Peyer's patch (tissue), 4 donors: ENCODE measurements at regions not wholly inside any gene's neighbourhood (a gene's known extent, or its start where the extent isn't known, plus 50 kb on each side); places are given as distances from the start of the nearest gene placed in this dataset.

ENCODE experiments used
- DNase-seq, 3 donors: peaks; one replicate each; pipeline ENCODE4 v3.0.0-alpha.2; 2017 to 2019
- H3K27ac ChIP-seq, 4 donors: fragments of 200-600 bp; sonication (generic); one replicate each; pipeline ENCODE4 v1.5.1; 2016 to 2019
- H3K27me3 ChIP-seq, 2 donors: fragments of 200-600 bp; sonication (generic); one replicate each; pipeline ENCODE4 v1.5.1; 2019
- H3K36me3 ChIP-seq, 3 donors: fragments of 200-600 bp; sonication (generic); one replicate each; pipeline ENCODE4 v1.5.1; 2016 to 2019
- H3K4me1 ChIP-seq, 4 donors: fragments of 200-600 bp; sonication (generic); one replicate each; pipeline ENCODE4 v1.5.1; 2016 to 2019
- H3K4me3 ChIP-seq, 4 donors: fragments of 200-600 bp; sonication (generic); 1 replicate in 3 of 4; 2 replicates in 1 of 4; pipeline ENCODE4 v1.5.1; 2016 to 2019; ENCODE audit warnings: mild to moderate bottlenecking in 1 of 4
- H3K9me3 ChIP-seq, 4 donors: fragments of 200-600 bp; sonication (generic); one replicate each; pipeline ENCODE4 v1.5.1; 2016 to 2019; ENCODE audit warnings: mild to moderate bottlenecking in 1 of 4
- POLR2A ChIP-seq, 2 donors: fragments of 450-650 bp; IDR thresholded peaks; one replicate each; pipeline ENCODE4 v1.5.1; 2017; ENCODE audit warnings: antibody characterized with exemption in 2 of 2, mild to moderate bottlenecking in 2 of 2, moderate library complexity in 2 of 2
- TF ChIP-seq, protein P1 (sequence below), 6 experiments: fragments of 450-650 bp in 4 of 6; fragments of 200-600 bp in 2 of 6; sonication (generic) in 1 of 6; IDR thresholded peaks; one replicate each; pipeline ENCODE4 v1.5.1; 2017 to 2019; ENCODE audit warnings: antibody characterized with exemption in 6 of 6, mild to moderate bottlenecking in 3 of 6, moderate library complexity in 1 of 6

DNA sequence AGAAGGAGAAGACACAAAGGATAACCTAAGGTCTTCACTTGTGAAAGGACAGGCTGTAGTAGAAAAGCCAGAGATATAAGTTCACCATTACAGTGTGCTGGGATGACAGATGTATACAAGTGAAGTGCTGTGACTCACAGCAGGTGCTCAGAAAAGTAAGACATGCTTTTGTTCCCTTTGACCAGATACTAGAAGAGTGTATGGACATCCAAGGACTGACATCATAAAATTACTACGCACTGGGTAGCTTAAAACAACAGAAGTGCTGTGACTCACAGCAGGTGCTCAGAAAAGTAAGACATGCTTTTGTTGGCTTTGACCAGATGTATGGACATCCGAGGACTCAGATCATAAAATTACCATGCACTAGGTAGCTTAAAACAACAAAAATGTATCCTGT is 61.6 kb upstream of the BTC start:
- Histone ChIP-seq H3K27ac (no peak overlapping the region), H3K36me3 (no peaks in the 10 kb centered on the region), H3K9me3 (no peaks in the 10 kb centered on the region), H3K27me3 (no peaks in the 10 kb centered on the region), H3K4me3 (no peak overlapping the region), H3K4me1 (no peaks in the 10 kb centered on the region)
- no peak for DNase-seq
- TF ChIP-seq POLR2A (IDR thresholded peaks at IDR 0.05) = no peak
- TF ChIP-seq, protein P1, sequence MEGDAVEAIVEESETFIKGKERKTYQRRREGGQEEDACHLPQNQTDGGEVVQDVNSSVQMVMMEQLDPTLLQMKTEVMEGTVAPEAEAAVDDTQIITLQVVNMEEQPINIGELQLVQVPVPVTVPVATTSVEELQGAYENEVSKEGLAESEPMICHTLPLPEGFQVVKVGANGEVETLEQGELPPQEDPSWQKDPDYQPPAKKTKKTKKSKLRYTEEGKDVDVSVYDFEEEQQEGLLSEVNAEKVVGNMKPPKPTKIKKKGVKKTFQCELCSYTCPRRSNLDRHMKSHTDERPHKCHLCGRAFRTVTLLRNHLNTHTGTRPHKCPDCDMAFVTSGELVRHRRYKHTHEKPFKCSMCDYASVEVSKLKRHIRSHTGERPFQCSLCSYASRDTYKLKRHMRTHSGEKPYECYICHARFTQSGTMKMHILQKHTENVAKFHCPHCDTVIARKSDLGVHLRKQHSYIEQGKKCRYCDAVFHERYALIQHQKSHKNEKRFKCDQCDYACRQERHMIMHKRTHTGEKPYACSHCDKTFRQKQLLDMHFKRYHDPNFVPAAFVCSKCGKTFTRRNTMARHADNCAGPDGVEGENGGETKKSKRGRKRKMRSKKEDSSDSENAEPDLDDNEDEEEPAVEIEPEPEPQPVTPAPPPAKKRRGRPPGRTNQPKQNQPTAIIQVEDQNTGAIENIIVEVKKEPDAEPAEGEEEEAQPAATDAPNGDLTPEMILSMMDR (IDR thresholded peaks at IDR 0.05) = no peak

DNA sequence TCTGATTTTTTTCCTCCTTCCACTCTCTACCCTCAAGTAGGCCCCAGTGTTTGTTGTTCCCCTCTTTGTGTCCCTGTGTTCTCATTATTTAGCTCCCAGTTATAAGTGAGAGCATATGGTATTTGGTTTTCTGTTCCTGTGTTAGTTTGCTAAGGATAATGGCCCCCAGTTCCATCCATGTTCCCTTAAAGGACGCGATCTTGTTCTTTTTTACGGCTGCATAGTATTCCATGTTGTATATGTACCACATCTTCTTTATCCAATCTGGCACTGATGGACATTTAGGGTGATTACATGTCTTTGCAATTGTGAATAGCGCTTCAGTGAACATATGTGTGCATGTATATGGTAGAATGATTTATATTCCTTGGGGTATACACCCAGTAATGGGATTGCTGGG is 54.5 kb upstream of the BTC start:
- Histone ChIP-seq H3K9me3 (no peaks in the 10 kb centered on the region), H3K27me3 (no peaks in the 10 kb centered on the region)
- TF ChIP-seq, protein P1 (IDR thresholded peaks at IDR 0.05) = no peak
- no peak for TF ChIP-seq POLR2A (IDR thresholded peaks at IDR 0.05)

DNA sequence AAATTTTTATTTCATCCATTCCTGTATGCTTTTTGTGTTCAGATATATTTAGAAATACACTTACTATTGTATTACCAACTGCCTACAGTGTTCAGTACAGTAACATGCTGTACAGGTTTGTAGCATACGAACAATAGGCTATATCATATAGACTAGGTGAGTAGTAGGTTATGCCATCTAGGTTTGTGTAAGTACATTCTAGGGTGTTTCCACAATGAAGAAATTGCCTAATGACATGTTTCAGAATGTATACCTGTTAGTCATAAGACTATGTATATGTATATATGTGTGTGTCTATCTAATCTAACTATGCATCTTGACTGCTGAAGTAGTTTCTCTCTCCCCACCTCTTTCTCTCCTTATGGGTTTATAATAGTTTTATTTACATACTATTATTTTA is 51.5 kb upstream of the BTC start:
- Histone ChIP-seq H3K27ac (no peak overlapping the region), H3K4me1 (no peaks in the 10 kb centered on the region), H3K27me3 (no peaks in the 10 kb centered on the region), H3K9me3 (no peaks in the 10 kb centered on the region), H3K36me3 (no peaks in the 10 kb centered on the region), H3K4me3 (no peak overlapping the region)
- no peak for DNase-seq
- TF ChIP-seq, protein P1 (IDR thresholded peaks at IDR 0.05) = no peak
- no peak for TF ChIP-seq POLR2A (IDR thresholded peaks at IDR 0.05)

More for the DNA sequence above, 54.5 kb upstream of the BTC start:
- H3K4me3 ChIP-seq = no peak overlapping the region
- no peak for DNase-seq
- no peak overlapping the region for H3K27ac ChIP-seq
- H3K36me3 ChIP-seq = no peaks in the 10 kb centered on the region
- H3K4me1 ChIP-seq = no peaks in the 10 kb centered on the region
